CD4-positive, CD25-positive, alpha-beta regulatory T cell (primary cell): ENCODE measurements at regions not wholly inside any gene's neighbourhood (a gene's known extent, or its start where the extent isn't known, plus 50 kb on each side); places are given as distances from the start of the nearest gene placed in this dataset.
A peak's percentile ranks its signal among the peaks of the same experiment; 100 is the strongest.
"Not testable (repeated sequence)": the region's sequence is repeated elsewhere in the genome, so short reads cannot be mapped to it uniquely, and the experiment has no call there.

ENCODE experiments used
- ATAC-seq, 2 donors: fragments of 150-1000 bp; cut with Tn5 transposase; one replicate each; pipeline ENCODE4 v1.10.0; 2021; ENCODE audit warnings: low read depth in 2 of 2, moderate number of reproducible peaks in 2 of 2, moderate library complexity in 1 of 2
- DNase-seq, 3 donors: peaks; one replicate each; pipeline versions ENCODE4 v3.0.0 to v3.0.0-alpha.2; 2012 to 2022; ENCODE audit warnings: mixed read lengths in 1 of 3
- H3K27ac ChIP-seq: one replicate; pipeline ENCODE4 v1.7.0; 2013; ENCODE audit warnings: mild to moderate bottlenecking, low read length; ENCODE audit not compliant: insufficient read depth, poor library complexity, severe bottlenecking
- H3K27me3 ChIP-seq: one replicate; pipeline ENCODE4 v1.7.0; 2013; ENCODE audit warnings: low read length; ENCODE audit not compliant: control insufficient read depth, insufficient read depth
- H3K36me3 ChIP-seq: one replicate; pipeline ENCODE4 v1.7.0; 2013; ENCODE audit warnings: mild to moderate bottlenecking, low read length, moderate library complexity; ENCODE audit not compliant: control insufficient read depth, insufficient read depth
- H3K4me1 ChIP-seq: 2 replicates; pipeline ENCODE4 v1.7.0; 2013; ENCODE audit warnings: mild to moderate bottlenecking, low read length; ENCODE audit not compliant: insufficient read depth, control insufficient read depth, poor library complexity, severe bottlenecking
- H3K4me3 ChIP-seq: one replicate; pipeline ENCODE4 v1.7.0; 2013; ENCODE audit warnings: low read depth, mild to moderate bottlenecking, low read length, moderate library complexity
- H3K9me3 ChIP-seq, 2 experiments: 1 replicate in 1 of 2; 2 replicates in 1 of 2; pipeline ENCODE4 v1.7.0; 2013; ENCODE audit warnings: low read length in 2 of 2, mild to moderate bottlenecking in 1 of 2, moderate library complexity in 1 of 2; ENCODE audit not compliant: control insufficient read depth in 2 of 2
- H3K27ac Mint-ChIP-seq, 3 donors: one replicate each; pipeline ENCODE4 v1.8.0; 2020 to 2022; ENCODE audit warnings: mild to moderate bottlenecking in 3 of 3, mixed read lengths in 3 of 3, moderate library complexity in 2 of 3
- H3K27me3 Mint-ChIP-seq: one replicate; pipeline ENCODE4 v1.8.0; 2022; ENCODE audit warnings: mild to moderate bottlenecking, mixed read lengths
- H3K36me3 Mint-ChIP-seq: one replicate; pipeline ENCODE4 v1.8.0; 2020; ENCODE audit warnings: mixed read lengths
- H3K4me1 Mint-ChIP-seq, 4 donors: one replicate each; pipeline ENCODE4 v1.8.0; 2020 to 2022; ENCODE audit warnings: mixed read lengths in 4 of 4, mild to moderate bottlenecking in 1 of 4
- H3K4me3 Mint-ChIP-seq, 4 donors: one replicate each; pipeline ENCODE4 v1.8.0; 2020 to 2022; ENCODE audit warnings: mild to moderate bottlenecking in 4 of 4, mixed read lengths in 4 of 4, moderate library complexity in 3 of 4
- H3K9me3 Mint-ChIP-seq, 7 donors: one replicate each; pipeline ENCODE4 v1.8.0; 2020 to 2022; ENCODE audit warnings: mixed read lengths in 7 of 7, mild to moderate bottlenecking in 3 of 7, moderate library complexity in 2 of 7

- H3K27ac Mint-ChIP-seq, H3K4me3 Mint-ChIP-seq, H3K36me3 ChIP-seq, H3K4me1 Mint-ChIP-seq, H3K4me3 ChIP-seq, H3K36me3 Mint-ChIP-seq, H3K27ac ChIP-seq, H3K4me1 ChIP-seq, H3K27me3 ChIP-seq, ATAC-seq, H3K27me3 Mint-ChIP-seq: not testable (repeated sequence)
- peaks cover 9 to 14% of the 10 kb centered on the region in 2 experiments for H3K9me3 ChIP-seq
- DNase-seq = peak; percentile 22 to 46 (median 30)
- H3K9me3 Mint-ChIP-seq = peaks cover 0 to 19% (median 10%) of the 10 kb centered on the region in 7 donors
These were observed 228.1 kb downstream of the SHCBP1 start for GRCh38 chr16:46392930-46393722.

GRCh38 chr16:46390660-46391462 lies 230.3 kb downstream of the SHCBP1 start:
- H3K4me1 ChIP-seq, H3K36me3 Mint-ChIP-seq, H3K4me3 Mint-ChIP-seq, H3K36me3 ChIP-seq, H3K27me3 ChIP-seq, H3K27ac ChIP-seq, H3K27ac Mint-ChIP-seq, H3K4me1 Mint-ChIP-seq, H3K27me3 Mint-ChIP-seq, H3K4me3 ChIP-seq: not testable (repeated sequence)
- H3K9me3 Mint-ChIP-seq = peaks cover 3 to 27% (median 18%) of the 10 kb centered on the region in 7 donors
- DNase-seq = peak in 1 of 3 donors; percentile 61
- peaks cover 9 to 14% of the 10 kb centered on the region in 2 experiments for H3K9me3 ChIP-seq
- peak in 1 of 2 donors; percentile 0 for ATAC-seq

GRCh38 chr16:46389561-46390041 lies 231.6 kb downstream of the SHCBP1 start:
- H3K4me3 Mint-ChIP-seq, ATAC-seq, H3K27me3 Mint-ChIP-seq, H3K36me3 Mint-ChIP-seq, H3K4me1 ChIP-seq, H3K27ac ChIP-seq, H3K27ac Mint-ChIP-seq, H3K4me3 ChIP-seq, H3K36me3 ChIP-seq, H3K27me3 ChIP-seq, H3K4me1 Mint-ChIP-seq: not testable (repeated sequence)
- peaks cover 9 to 13% of the 10 kb centered on the region in 2 experiments for H3K9me3 ChIP-seq
- peak; percentile 60 to 84 (median 78) for DNase-seq
- peaks cover 3 to 26% (median 14%) of the 10 kb centered on the region in 7 donors for H3K9me3 Mint-ChIP-seq

- H3K27ac ChIP-seq, DNase-seq, ATAC-seq, H3K4me1 ChIP-seq, H3K4me1 Mint-ChIP-seq, H3K36me3 Mint-ChIP-seq, H3K27me3 ChIP-seq, H3K27ac Mint-ChIP-seq, H3K4me3 Mint-ChIP-seq, H3K27me3 Mint-ChIP-seq, H3K4me3 ChIP-seq, H3K36me3 ChIP-seq: not testable (repeated sequence)
- H3K9me3 ChIP-seq = peaks cover 11 to 14% of the 10 kb centered on the region in 2 experiments
- H3K9me3 Mint-ChIP-seq = peaks cover 3 to 24% (median 14%) of the 10 kb centered on the region in 7 donors
These were observed 232.2 kb downstream of the SHCBP1 start for GRCh38 chr16:46388939-46389491.

GRCh38 chr16:46388354-46388753 lies 232.8 kb downstream of the SHCBP1 start:
- H3K4me1 ChIP-seq, H3K36me3 ChIP-seq, ATAC-seq, H3K27me3 Mint-ChIP-seq, H3K4me3 ChIP-seq, H3K27ac ChIP-seq, H3K27me3 ChIP-seq, H3K36me3 Mint-ChIP-seq, H3K4me1 Mint-ChIP-seq, H3K4me3 Mint-ChIP-seq, H3K27ac Mint-ChIP-seq: not testable (repeated sequence)
- peaks cover 3 to 22% (median 16%) of the 10 kb centered on the region in 7 donors for H3K9me3 Mint-ChIP-seq
- peaks cover 11 to 14% of the 10 kb centered on the region in 2 experiments for H3K9me3 ChIP-seq
- DNase-seq = peak in 2 of 3 donors; percentile 29 to 34

GRCh38 chr16:46387720-46388119 lies 233.5 kb downstream of the SHCBP1 start:
- H3K4me1 Mint-ChIP-seq, H3K4me3 Mint-ChIP-seq, H3K4me1 ChIP-seq, H3K36me3 ChIP-seq, H3K27me3 Mint-ChIP-seq, H3K4me3 ChIP-seq, H3K27ac Mint-ChIP-seq, H3K27ac ChIP-seq, ATAC-seq, H3K27me3 ChIP-seq: not testable (repeated sequence)
- DNase-seq = peak in 2 of 3 donors; percentile 52 to 78
- peaks cover 10% of the 10 kb centered on the region for H3K36me3 Mint-ChIP-seq
- H3K9me3 Mint-ChIP-seq = peaks cover 5 to 25% (median 17%) of the 10 kb centered on the region in 7 donors
- H3K9me3 ChIP-seq = peaks cover 11 to 14% of the 10 kb centered on the region in 2 experiments

- H3K36me3 ChIP-seq, H3K27me3 Mint-ChIP-seq, H3K4me1 ChIP-seq, H3K4me3 ChIP-seq, H3K27me3 ChIP-seq, H3K27ac ChIP-seq, H3K4me3 Mint-ChIP-seq, H3K4me1 Mint-ChIP-seq, H3K27ac Mint-ChIP-seq: not testable (repeated sequence)
- Mint-ChIP-seq H3K36me3 (peaks cover 10% of the 10 kb centered on the region), H3K9me3 (peaks cover 5 to 26% (median 19%) of the 10 kb centered on the region in 7 donors)
- ATAC-seq = peak in 1 of 2 donors; percentile 3
- H3K9me3 ChIP-seq = peaks cover 11 to 14% of the 10 kb centered on the region in 2 experiments
- DNase-seq = peak in 2 of 3 donors; percentile 26 to 56
These were observed 234.2 kb downstream of the SHCBP1 start for GRCh38 chr16:46386805-46387620.
